ENCODE measurements at regions not wholly inside any gene's neighbourhood (a gene's known extent, or its start where the extent isn't known, plus 50 kb on each side); places are given as distances from the start of the nearest gene placed in this dataset.

DNA sequence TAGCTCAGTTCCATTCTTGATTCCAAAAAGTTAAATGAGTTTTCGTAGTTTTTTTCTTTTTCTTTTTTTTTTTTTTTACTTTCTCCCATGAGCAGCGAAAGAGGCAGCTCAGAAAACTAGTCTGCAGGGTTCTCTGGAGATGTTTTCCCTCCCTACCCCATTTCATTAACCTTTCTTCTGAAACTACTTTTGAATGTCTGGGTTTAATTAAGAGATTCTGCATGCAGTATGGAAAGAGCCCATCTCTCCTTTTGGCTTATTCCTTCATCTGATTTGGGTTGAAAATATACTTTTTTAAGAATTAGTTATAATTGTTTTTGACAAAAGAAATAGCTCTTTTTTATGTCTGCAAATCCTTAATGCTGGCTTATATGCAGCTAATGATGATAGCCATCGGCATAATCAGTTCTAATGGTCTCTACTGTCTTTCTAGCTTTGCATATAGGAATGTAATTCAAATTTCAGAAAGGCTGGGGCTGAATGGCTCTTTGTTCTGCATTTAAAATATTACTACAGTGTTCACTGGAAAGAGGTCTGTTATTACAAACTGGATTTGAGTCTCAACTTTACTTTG, 265.3 kb downstream of the FAT3 start:
- Histone ChIP-seq H3K4me2 (ENCODE audit: unreplicated experiment) (no peak overlapping the region), H4K20me1 (ENCODE audit: insufficient read depth) (no peaks in the 10 kb centered on the region), H3K27ac (no peak overlapping the region), H3F3A (ENCODE audit: insufficient read depth) (no peaks in the 10 kb centered on the region), H3K9me3 (ENCODE audit: low read depth) (no peaks in the 10 kb centered on the region), H3K36me3 (ENCODE audit: low read depth) (no peaks in the 10 kb centered on the region), H2AFZ (no peak overlapping the region), H3K27me3 (replicated peaks; ENCODE audit: insufficient read depth) (no peaks in the 10 kb centered on the region), H3K9me2 (ENCODE audit: insufficient read depth) (no peaks in the 10 kb centered on the region), H3K79me2 (ENCODE audit: insufficient read depth) (no peaks in the 10 kb centered on the region), H3K4me3 (no peak overlapping the region), H3K4me1 (ENCODE audit: insufficient read depth) (no peaks in the 10 kb centered on the region), H3K9ac (no peak overlapping the region)
- in situ Hi-C loops (cut with MboI) = no loop called here
- TF ChIP-seq EZH2 (IDR thresholded peaks at IDR 0.05; ENCODE audit: insufficient read depth, poor library complexity, severe bottlenecking) (no peak), EZH2phosphoT487 (IDR thresholded peaks at IDR 0.05; ENCODE audit: insufficient read depth, low read depth) (no peak)
- no peak for DNase-seq
- WGBS, 2 experiments (ENCODE audit: low coverage in 1 of 2, low lambda C conversion rate in 2 of 2, missing lambda C conversion rate in 2 of 2) = 13 to 14% methylated on average over 3 of the region's 3 CpGs

DNA sequence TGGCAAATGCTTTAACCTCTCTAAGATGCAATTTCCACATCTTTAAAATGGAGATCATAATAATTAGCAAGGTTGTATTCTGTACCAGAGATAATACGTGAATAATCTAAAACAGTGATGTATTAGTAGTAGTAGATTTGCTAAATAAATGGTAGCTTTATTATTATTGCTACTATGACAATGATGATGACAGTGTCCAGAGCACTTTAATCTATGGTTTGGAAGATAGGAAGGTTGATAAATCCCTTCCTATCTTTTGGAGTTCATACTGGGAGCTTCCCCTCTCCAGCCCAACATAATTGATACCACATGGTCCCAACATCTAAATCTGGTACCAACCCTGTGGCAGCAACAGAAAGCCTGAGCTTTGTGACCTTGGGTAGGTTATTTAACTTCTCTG, 267.8 kb downstream of the FAT3 start:
- WGBS, 2 experiments (ENCODE audit: low coverage in 1 of 2, low lambda C conversion rate in 2 of 2, missing lambda C conversion rate in 2 of 2) = 24 to 34% methylated on average over 1 of the region's 1 CpG
- no peaks in the 10 kb centered on the region for H3K36me3 ChIP-seq (ENCODE audit: low read depth)
- no peaks in the 10 kb centered on the region for H3F3A ChIP-seq (ENCODE audit: insufficient read depth)
- in situ Hi-C loops (cut with MboI) = no loop called here
- no peak for TF ChIP-seq EZH2 (IDR thresholded peaks at IDR 0.05; ENCODE audit: insufficient read depth, poor library complexity, severe bottlenecking)
- no peak for TF ChIP-seq EZH2phosphoT487 (IDR thresholded peaks at IDR 0.05; ENCODE audit: insufficient read depth, low read depth)
- no peaks in the 10 kb centered on the region for H3K27me3 ChIP-seq (replicated peaks; ENCODE audit: insufficient read depth)
- H3K9me3 ChIP-seq (ENCODE audit: low read depth) = no peaks in the 10 kb centered on the region
- H3K27ac ChIP-seq = no peak overlapping the region
- H4K20me1 ChIP-seq (ENCODE audit: insufficient read depth) = no peaks in the 10 kb centered on the region
- no peaks in the 10 kb centered on the region for H3K79me2 ChIP-seq (ENCODE audit: insufficient read depth)
- no peak overlapping the region for H3K4me2 ChIP-seq (ENCODE audit: unreplicated experiment)
- H3K9ac ChIP-seq = no peak overlapping the region
- H2AFZ ChIP-seq = no peak overlapping the region
- H3K9me2 ChIP-seq (ENCODE audit: insufficient read depth) = no peaks in the 10 kb centered on the region
- no peak for DNase-seq
- no peaks in the 10 kb centered on the region for H3K4me1 ChIP-seq (ENCODE audit: insufficient read depth)
- H3K4me3 ChIP-seq = no peak overlapping the region

DNA sequence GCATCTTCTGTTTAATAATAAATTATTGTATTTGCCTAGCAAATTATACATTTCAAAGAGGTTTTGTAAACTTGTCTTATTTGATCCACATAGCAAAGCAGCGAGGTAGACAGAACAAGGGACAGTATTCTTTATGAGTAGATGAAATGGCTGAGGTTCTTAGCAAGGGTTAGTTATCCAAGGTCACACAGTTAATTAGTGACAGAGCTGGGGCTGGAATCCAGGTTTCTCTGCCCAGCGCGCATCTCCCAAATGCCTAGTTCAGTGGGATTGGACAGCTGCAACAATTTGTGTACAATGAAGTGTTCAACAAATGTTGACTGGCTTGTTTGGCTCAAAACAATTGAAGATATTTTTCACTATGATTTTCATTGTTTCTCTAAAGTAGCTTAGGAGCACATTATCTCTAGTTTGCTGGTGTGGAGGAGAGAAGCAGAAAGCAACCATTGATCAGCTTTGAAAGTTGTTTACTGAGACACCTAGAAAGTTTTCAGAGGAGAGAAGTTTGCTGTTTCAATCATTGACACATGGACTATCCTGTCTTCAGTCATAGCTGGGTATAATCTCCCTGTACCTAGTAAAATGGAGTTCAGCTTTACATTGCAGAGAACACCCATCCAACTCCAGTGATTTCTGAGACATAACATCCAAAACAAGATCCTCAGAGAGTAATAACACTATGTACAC, 270.6 kb downstream of the FAT3 start:
- no peak for DNase-seq
- H2AFZ ChIP-seq = no peak overlapping the region
- H3K4me2 ChIP-seq (ENCODE audit: unreplicated experiment) = no peak overlapping the region
- no peaks in the 10 kb centered on the region for H4K20me1 ChIP-seq (ENCODE audit: insufficient read depth)
- no peaks in the 10 kb centered on the region for H3F3A ChIP-seq (ENCODE audit: insufficient read depth)
- in situ Hi-C loops (cut with MboI) = no loop called here
- no peaks in the 10 kb centered on the region for H3K27me3 ChIP-seq (replicated peaks; ENCODE audit: insufficient read depth)
- H3K9me2 ChIP-seq (ENCODE audit: insufficient read depth) = no peaks in the 10 kb centered on the region
- H3K27ac ChIP-seq = no peak overlapping the region
- H3K9ac ChIP-seq = no peak overlapping the region
- no peaks in the 10 kb centered on the region for H3K4me1 ChIP-seq (ENCODE audit: insufficient read depth)
- no peak overlapping the region for H3K4me3 ChIP-seq
- no peaks in the 10 kb centered on the region for H3K9me3 ChIP-seq (ENCODE audit: low read depth)
- H3K36me3 ChIP-seq (ENCODE audit: low read depth) = no peaks in the 10 kb centered on the region
- 23 to 28% methylated on average over 3 of the region's 3 CpGs for WGBS, 2 experiments (ENCODE audit: low coverage in 1 of 2, low lambda C conversion rate in 2 of 2, missing lambda C conversion rate in 2 of 2)
- no peaks in the 10 kb centered on the region for H3K79me2 ChIP-seq (ENCODE audit: insufficient read depth)
- no peak for TF ChIP-seq EZH2 (IDR thresholded peaks at IDR 0.05; ENCODE audit: insufficient read depth, poor library complexity, severe bottlenecking)
- TF ChIP-seq EZH2phosphoT487 (IDR thresholded peaks at IDR 0.05; ENCODE audit: insufficient read depth, low read depth) = no peak

DNA sequence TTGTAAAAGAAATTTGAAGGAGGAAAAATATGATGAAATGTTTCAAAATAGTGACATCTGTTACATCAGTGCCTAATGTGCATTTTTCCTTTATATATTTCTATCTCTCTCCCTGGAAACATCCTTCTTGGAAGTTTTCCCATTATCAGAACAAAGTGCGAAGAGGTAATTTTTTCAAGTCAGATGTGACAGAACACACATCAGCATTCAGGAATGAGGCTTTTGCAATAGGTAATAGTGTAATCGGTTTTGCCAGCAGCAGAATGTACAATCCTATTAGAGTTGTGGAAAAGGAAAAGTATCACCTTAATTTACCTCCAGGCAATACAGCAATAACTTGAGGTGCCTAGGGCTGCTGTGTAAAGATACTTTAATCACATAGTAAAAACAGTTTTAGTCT, 275.8 kb downstream of the FAT3 start:
- 40 to 52% methylated on average over 2 of the region's 2 CpGs for WGBS, 2 experiments (ENCODE audit: low coverage in 1 of 2, low lambda C conversion rate in 2 of 2, missing lambda C conversion rate in 2 of 2)
- DNase-seq = no peak

More for the DNA sequence above, 275.8 kb downstream of the FAT3 start:
- H3K9ac ChIP-seq = no peak overlapping the region
- H3K9me2 ChIP-seq (ENCODE audit: insufficient read depth) = no peaks in the 10 kb centered on the region
- no peak overlapping the region for H2AFZ ChIP-seq
- H3K4me2 ChIP-seq (ENCODE audit: unreplicated experiment) = no peak overlapping the region
- no peaks in the 10 kb centered on the region for H3F3A ChIP-seq (ENCODE audit: insufficient read depth)
- no peaks in the 10 kb centered on the region for H3K9me3 ChIP-seq (ENCODE audit: low read depth)
- no peaks in the 10 kb centered on the region for H3K27me3 ChIP-seq (replicated peaks; ENCODE audit: insufficient read depth)
- in situ Hi-C loops (cut with MboI) = no loop called here
- H3K36me3 ChIP-seq (ENCODE audit: low read depth) = no peaks in the 10 kb centered on the region
- H3K4me3 ChIP-seq = no peak overlapping the region
- no peaks in the 10 kb centered on the region for H3K79me2 ChIP-seq (ENCODE audit: insufficient read depth)
- H3K27ac ChIP-seq = no peak overlapping the region
- no peaks in the 10 kb centered on the region for H4K20me1 ChIP-seq (ENCODE audit: insufficient read depth)
- H3K4me1 ChIP-seq (ENCODE audit: insufficient read depth) = no peaks in the 10 kb centered on the region
- TF ChIP-seq EZH2phosphoT487 (IDR thresholded peaks at IDR 0.05; ENCODE audit: insufficient read depth, low read depth) (no peak), EZH2 (IDR thresholded peaks at IDR 0.05; ENCODE audit: insufficient read depth, poor library complexity, severe bottlenecking) (no peak)

Data from GM23248 (cell line).